Parathyroid adenoma (tissue), 2 donors: ENCODE measurements at regions not wholly inside any gene's neighbourhood (a gene's known extent, or its start where the extent isn't known, plus 50 kb on each side); places are given as distances from the start of the nearest gene placed in this dataset.

ENCODE experiments used
- H2AFZ ChIP-seq: fragments of 300-600 bp; sonication (generic); one replicate; pipeline ENCODE4 v1.7.0; 2017; ENCODE audit warnings: antibody characterized with exemption, mild to moderate bottlenecking
- H3K27ac ChIP-seq: fragments of 300-600 bp; sonication (generic); one replicate; pipeline ENCODE4 v1.7.0; 2017
- H3K27me3 ChIP-seq: fragments of 300-600 bp; sonication (generic); one replicate; pipeline ENCODE4 v1.7.0; 2017; ENCODE audit warnings: low read length; ENCODE audit not compliant: control insufficient read depth, insufficient read depth
- H3K36me3 ChIP-seq: fragments of 300-600 bp; sonication (generic); one replicate; pipeline ENCODE4 v1.7.0; 2017; ENCODE audit warnings: low read length; ENCODE audit not compliant: control insufficient read depth, insufficient read depth
- H3K4me1 ChIP-seq: fragments of 300-600 bp; sonication (generic); one replicate; pipeline ENCODE4 v1.7.0; 2017; ENCODE audit warnings: control low read depth
- H3K4me2 ChIP-seq: fragments of 300-600 bp; sonication (generic); one replicate; pipeline ENCODE4 v1.7.0; 2017; ENCODE audit warnings: low read length
- H3K4me3 ChIP-seq: fragments of 300-600 bp; sonication (generic); one replicate; pipeline ENCODE4 v1.7.0; 2017; ENCODE audit warnings: low read depth, low read length
- H3K79me2 ChIP-seq: fragments of 300-600 bp; sonication (generic); one replicate; pipeline ENCODE4 v1.7.0; 2017; ENCODE audit warnings: control low read depth
- H3K9ac ChIP-seq: fragments of 300-600 bp; sonication (generic); one replicate; pipeline ENCODE4 v1.7.0; 2017; ENCODE audit warnings: mild to moderate bottlenecking
- H3K9me3 ChIP-seq: fragments of 300-600 bp; sonication (generic); one replicate; pipeline ENCODE4 v1.7.0; 2017; ENCODE audit warnings: low read length; ENCODE audit not compliant: control insufficient read depth
- TF ChIP-seq, protein P1 (sequence below): fragments of 300-600 bp; sonication (generic); IDR thresholded peaks from one replicate; pipeline ENCODE4 v1.7.0; 2017; ENCODE audit warnings: antibody characterized with exemption, mild to moderate bottlenecking
- donor health status: primary hyperparathyroidism.

DNA sequence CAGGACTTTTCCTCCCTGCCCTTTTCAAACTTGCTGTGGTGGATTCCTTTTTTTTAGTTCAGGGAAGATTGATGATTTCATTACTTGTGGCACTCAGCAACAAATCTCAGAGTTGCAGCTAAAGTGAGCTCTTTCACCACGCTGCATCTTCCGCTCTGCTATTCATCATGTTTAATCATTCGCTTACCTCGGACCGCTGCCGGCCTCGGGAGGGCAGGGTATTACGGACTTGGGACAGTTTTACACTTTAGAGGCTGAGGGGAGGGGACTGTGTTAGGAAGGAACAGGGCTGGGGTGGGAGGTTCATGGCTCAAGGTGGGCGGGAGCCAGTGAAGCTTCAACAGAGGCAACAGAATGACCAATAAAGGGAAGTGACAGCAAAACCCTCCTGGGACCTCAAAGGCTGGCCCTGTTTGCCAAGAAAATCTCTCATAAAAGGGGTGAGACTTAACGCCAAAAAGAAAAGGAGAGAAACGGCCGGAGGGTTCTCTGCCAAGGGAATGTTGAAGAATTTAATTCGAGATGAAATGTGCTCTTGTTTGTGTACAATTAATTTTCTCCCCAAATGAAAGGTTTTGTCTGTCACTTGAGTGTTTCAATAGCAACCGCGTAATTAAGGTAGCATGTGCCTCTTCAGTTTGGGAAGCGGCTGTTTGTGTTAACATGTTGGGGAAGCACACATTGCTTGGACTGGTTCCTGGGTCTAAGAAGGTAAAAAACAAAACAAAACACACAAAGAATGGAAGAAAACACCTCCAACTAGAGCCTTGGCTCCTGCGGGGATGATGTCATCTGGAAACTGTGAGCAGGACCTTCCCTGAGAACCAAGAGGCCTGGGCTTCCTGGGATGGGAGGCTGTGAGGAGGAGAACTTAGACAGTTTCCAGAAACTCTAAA is 72.5 kb upstream of the SULF2 start:
- Histone ChIP-seq H3K4me3 (no peak overlapping the region), H3K4me1 (no peaks in the 10 kb centered on the region)

DNA sequence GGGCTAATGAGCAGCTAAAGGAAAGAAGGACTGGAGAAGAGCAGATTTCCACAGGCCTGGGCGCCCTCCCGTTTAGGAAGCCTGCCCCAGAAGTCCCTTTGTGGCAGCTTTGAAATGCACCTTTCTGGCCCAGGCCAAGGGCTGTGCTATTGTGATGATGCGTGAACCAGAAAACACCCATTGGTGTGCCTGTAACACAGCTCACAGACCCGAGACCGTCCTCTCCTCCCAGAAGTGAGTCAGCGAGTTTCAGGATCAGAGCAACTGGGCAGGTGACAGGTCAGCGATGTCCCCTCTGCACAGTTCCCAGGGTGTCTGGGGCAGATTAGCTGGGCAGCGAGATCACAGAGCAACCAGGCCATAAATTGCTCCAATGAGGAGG is 71.9 kb upstream of the SULF2 start:
- TF ChIP-seq, protein P1, sequence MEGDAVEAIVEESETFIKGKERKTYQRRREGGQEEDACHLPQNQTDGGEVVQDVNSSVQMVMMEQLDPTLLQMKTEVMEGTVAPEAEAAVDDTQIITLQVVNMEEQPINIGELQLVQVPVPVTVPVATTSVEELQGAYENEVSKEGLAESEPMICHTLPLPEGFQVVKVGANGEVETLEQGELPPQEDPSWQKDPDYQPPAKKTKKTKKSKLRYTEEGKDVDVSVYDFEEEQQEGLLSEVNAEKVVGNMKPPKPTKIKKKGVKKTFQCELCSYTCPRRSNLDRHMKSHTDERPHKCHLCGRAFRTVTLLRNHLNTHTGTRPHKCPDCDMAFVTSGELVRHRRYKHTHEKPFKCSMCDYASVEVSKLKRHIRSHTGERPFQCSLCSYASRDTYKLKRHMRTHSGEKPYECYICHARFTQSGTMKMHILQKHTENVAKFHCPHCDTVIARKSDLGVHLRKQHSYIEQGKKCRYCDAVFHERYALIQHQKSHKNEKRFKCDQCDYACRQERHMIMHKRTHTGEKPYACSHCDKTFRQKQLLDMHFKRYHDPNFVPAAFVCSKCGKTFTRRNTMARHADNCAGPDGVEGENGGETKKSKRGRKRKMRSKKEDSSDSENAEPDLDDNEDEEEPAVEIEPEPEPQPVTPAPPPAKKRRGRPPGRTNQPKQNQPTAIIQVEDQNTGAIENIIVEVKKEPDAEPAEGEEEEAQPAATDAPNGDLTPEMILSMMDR, result no peak
- no peak overlapping the region for H3K4me3 ChIP-seq
- no peak overlapping the region for H2AFZ ChIP-seq
- H3K9me3 ChIP-seq, result no peaks in the 10 kb centered on the region
- no peak overlapping the region for H3K4me2 ChIP-seq
- no peaks in the 10 kb centered on the region for H3K79me2 ChIP-seq
- H3K9ac ChIP-seq, result no peak overlapping the region
- H3K27me3 ChIP-seq, result no peaks in the 10 kb centered on the region
- H3K4me1 ChIP-seq, result no peaks in the 10 kb centered on the region
- H3K27ac ChIP-seq, result no peak overlapping the region
- no peaks in the 10 kb centered on the region for H3K36me3 ChIP-seq

More for the DNA sequence above, 72.5 kb upstream of the SULF2 start:
- Histone ChIP-seq H3K4me2 (no peak overlapping the region), H3K27ac (no peak overlapping the region), H3K27me3 (no peaks in the 10 kb centered on the region), H3K79me2 (no peaks in the 10 kb centered on the region), H3K36me3 (no peaks in the 10 kb centered on the region), H3K9me3 (no peaks in the 10 kb centered on the region), H2AFZ (no peak overlapping the region), H3K9ac (no peak overlapping the region)
- TF ChIP-seq, protein P1, result no peak

DNA sequence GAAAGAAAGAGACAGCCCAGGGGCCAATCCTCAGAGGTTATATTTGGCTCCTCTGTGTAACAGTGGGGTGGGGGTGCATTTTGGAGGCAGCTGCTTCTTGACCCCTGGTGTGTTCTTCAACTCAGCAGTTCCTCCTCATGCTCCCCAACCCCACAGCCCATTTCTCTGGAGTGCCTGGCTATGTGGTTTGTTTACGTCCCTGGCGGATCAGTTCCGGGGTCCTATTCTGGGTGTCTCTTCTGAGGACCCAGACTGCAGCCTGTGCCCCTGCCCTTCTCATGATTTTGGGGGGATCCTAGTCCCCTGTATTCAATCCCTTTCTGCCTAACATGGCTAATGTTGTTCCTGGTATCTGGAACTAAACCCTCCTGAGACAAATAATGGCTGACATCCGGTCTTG is 70.5 kb upstream of the SULF2 start:
- no peak overlapping the region for H3K27ac ChIP-seq
- H3K27me3 ChIP-seq, result no peaks in the 10 kb centered on the region
- H3K9ac ChIP-seq, result no peak overlapping the region
- no peaks in the 10 kb centered on the region for H3K36me3 ChIP-seq
- no peaks in the 10 kb centered on the region for H3K79me2 ChIP-seq
- H3K4me2 ChIP-seq, result no peak overlapping the region
- H3K4me1 ChIP-seq, result no peaks in the 10 kb centered on the region
- TF ChIP-seq, protein P1, result no peak
- H3K9me3 ChIP-seq, result no peaks in the 10 kb centered on the region
- H3K4me3 ChIP-seq, result no peak overlapping the region
- H2AFZ ChIP-seq, result no peak overlapping the region

DNA sequence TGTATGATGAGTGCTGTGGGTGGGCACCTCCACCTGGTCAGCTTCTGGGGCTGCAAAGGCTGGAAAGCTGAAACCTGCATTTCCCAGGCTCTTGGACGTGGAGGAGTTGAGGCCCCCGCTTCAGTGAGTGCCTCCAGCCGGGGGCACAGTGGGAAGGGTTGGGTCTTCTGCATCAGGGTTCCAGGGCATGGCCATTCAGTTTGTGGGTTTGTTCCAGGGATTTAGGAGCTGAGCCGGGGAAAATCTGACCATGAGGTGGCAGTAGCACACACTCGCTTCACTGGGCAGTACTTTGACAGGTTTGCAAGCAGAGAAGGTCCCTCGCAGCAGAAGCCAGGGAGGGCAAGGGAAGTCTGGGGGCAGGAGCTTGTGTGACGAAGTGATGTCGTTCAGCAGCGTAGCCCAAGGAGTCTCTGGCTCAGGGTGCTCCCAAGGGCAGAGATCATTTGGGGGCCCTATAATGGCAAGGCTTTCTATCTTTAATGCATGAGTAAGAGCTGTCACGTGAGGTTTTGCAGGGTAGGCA is 69.5 kb upstream of the SULF2 start:
- H3K9ac ChIP-seq, result no peak overlapping the region
- H3K27ac ChIP-seq, result no peak overlapping the region
- no peak overlapping the region for H3K4me3 ChIP-seq
- H3K36me3 ChIP-seq, result no peaks in the 10 kb centered on the region
- H2AFZ ChIP-seq, result no peak overlapping the region
- no peaks in the 10 kb centered on the region for H3K79me2 ChIP-seq
- TF ChIP-seq, protein P1, result no peak
- no peak overlapping the region for H3K4me2 ChIP-seq
- H3K9me3 ChIP-seq, result no peaks in the 10 kb centered on the region
- H3K27me3 ChIP-seq, result no peaks in the 10 kb centered on the region
- no peaks in the 10 kb centered on the region for H3K4me1 ChIP-seq

DNA sequence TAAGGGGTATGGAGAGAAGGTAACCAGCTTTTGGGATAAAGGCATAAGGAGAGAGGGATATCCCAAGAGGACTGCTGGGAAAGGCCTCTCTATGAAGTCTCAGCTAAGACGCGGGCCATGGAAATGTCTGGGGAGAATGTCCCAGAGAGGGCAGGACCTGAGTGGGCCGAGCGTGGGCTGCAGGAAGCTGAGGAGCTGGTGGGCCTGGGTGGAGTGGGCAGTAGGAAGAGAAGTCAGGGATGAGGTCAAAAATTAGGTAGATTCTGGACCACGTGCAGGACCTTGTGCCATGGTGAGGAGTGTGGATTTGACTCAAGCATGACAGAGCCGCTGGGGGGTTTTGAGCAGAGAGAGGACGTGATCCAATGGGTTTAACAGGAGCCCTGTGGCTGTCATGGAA is 66.5 kb upstream of the SULF2 start:
- Histone ChIP-seq H3K36me3 (no peaks in the 10 kb centered on the region), H3K4me3 (no peak overlapping the region), H3K4me2 (no peak overlapping the region), H2AFZ (no peak overlapping the region), H3K27ac (no peak overlapping the region), H3K27me3 (no peaks in the 10 kb centered on the region), H3K79me2 (no peaks in the 10 kb centered on the region), H3K4me1 (no peaks in the 10 kb centered on the region), H3K9me3 (no peaks in the 10 kb centered on the region), H3K9ac (no peak overlapping the region)
- TF ChIP-seq, protein P1, result no peak
